ENCODE measurements at regions not wholly inside any gene's neighbourhood (a gene's known extent, or its start where the extent isn't known, plus 50 kb on each side); places are given as distances from the start of the nearest gene placed in this dataset.
A peak's percentile ranks its signal among the peaks of the same experiment; 100 is the strongest.
"Not testable (repeated sequence)": the region's sequence is repeated elsewhere in the genome, so short reads cannot be mapped to it uniquely, and the experiment has no call there.

- DNase-seq (ENCODE audit: low read depth), result not testable (repeated sequence)
Measured at GRCh38 chr10:9347933-9348332, 1293.4 kb downstream of the GATA3 start.

- DNase-seq (ENCODE audit: low read depth), result peak; percentile 78
Measured at GRCh38 chr10:9357471-9357870, 1303.0 kb downstream of the GATA3 start.

GRCh38 chr10:9362721-9363120 lies 1308.2 kb downstream of the GATA3 start:
- DNase-seq (ENCODE audit: low read depth), result no peak

- DNase-seq (ENCODE audit: low read depth), result no peak
Measured at GRCh38 chr10:9379183-9379582, 1324.7 kb downstream of the GATA3 start.

- no peak for DNase-seq (ENCODE audit: low read depth)
Measured at GRCh38 chr10:9381733-9382532, 1327.4 kb downstream of the GATA3 start.

- DNase-seq (ENCODE audit: low read depth), result no peak
Measured at GRCh38 chr10:9382533-9382866, 1328.0 kb downstream of the GATA3 start.

- DNase-seq (ENCODE audit: low read depth), result peak; percentile 39
Measured at GRCh38 chr10:9390516-9390915, 1336.0 kb downstream of the GATA3 start.

- DNase-seq (ENCODE audit: low read depth), result no peak
Measured at GRCh38 chr10:9399275-9399983, 1344.9 kb downstream of the GATA3 start.

- DNase-seq (ENCODE audit: low read depth), result not testable (repeated sequence)
Measured at GRCh38 chr10:9402067-9402466, 1347.6 kb downstream of the GATA3 start.

GRCh38 chr10:9402507-9403195 lies 1348.2 kb downstream of the GATA3 start:
- DNase-seq (ENCODE audit: low read depth), result not testable (repeated sequence)

- not testable (repeated sequence) for DNase-seq (ENCODE audit: low read depth)
Measured at GRCh38 chr10:9407201-9407600, 1352.7 kb downstream of the GATA3 start.

- DNase-seq (ENCODE audit: low read depth), result peak; percentile 13
Measured at GRCh38 chr10:9416331-9416730, 1361.8 kb downstream of the GATA3 start.

GRCh38 chr10:9419757-9420156 lies 1365.3 kb downstream of the GATA3 start:
- peak; percentile 2 for DNase-seq (ENCODE audit: low read depth)

GRCh38 chr10:9427209-9427608 lies 1372.7 kb downstream of the GATA3 start:
- DNase-seq (ENCODE audit: low read depth), result no peak

GRCh38 chr10:9437131-9437530 lies 1382.6 kb downstream of the GATA3 start:
- no peak for DNase-seq (ENCODE audit: low read depth)

- DNase-seq (ENCODE audit: low read depth), result no peak
Measured at GRCh38 chr10:9443758-9444157, 1389.3 kb downstream of the GATA3 start.

- no peak for DNase-seq (ENCODE audit: low read depth)
Measured at GRCh38 chr10:9449530-9449929, 1395.0 kb downstream of the GATA3 start.

- DNase-seq (ENCODE audit: low read depth), result no peak
Measured at GRCh38 chr10:9450801-9451200, 1396.3 kb downstream of the GATA3 start.

GRCh38 chr10:9451211-9451773 lies 1396.8 kb downstream of the GATA3 start:
- DNase-seq (ENCODE audit: low read depth), result no peak

GRCh38 chr10:9452056-9452455 lies 1397.6 kb downstream of the GATA3 start:
- DNase-seq (ENCODE audit: low read depth), result no peak

GRCh38 chr10:9453871-9454270 lies 1399.4 kb downstream of the GATA3 start:
- DNase-seq (ENCODE audit: low read depth), result not testable (repeated sequence)

- DNase-seq (ENCODE audit: low read depth), result no peak
Measured at GRCh38 chr10:9469663-9470205, 1415.2 kb downstream of the GATA3 start.
